H9 (cell line): ENCODE measurements at regions not wholly inside any gene's neighbourhood (a gene's known extent, or its start where the extent isn't known, plus 50 kb on each side); places are given as distances from the start of the nearest gene placed in this dataset.

Experiments
- DNase-seq: peaks from one replicate; pipeline ENCODE4 v3.0.0-alpha.2; 2017
- H2AFZ ChIP-seq: one replicate; pipeline ENCODE4 v1.6.1; 2013; ENCODE audit warnings: mild to moderate bottlenecking, low read length, control low read depth, moderate library complexity
- H2AK5ac ChIP-seq: 2 replicates; pipeline ENCODE4 v1.6.1; 2013; ENCODE audit warnings: low read length, control low read depth, mixed read lengths; ENCODE audit not compliant: insufficient read length
- H2BK120ac ChIP-seq: one replicate; pipeline ENCODE4 v1.6.1; 2013; ENCODE audit warnings: low read depth, mild to moderate bottlenecking, low read length, control low read depth, inconsistent platforms; ENCODE audit not compliant: poor library complexity, severe bottlenecking
- H2BK12ac ChIP-seq: 2 replicates; pipeline ENCODE4 v1.6.1; 2013; ENCODE audit warnings: low read length, control low read depth, mixed read lengths, low read depth; ENCODE audit not compliant: insufficient read length
- H2BK15ac ChIP-seq: 2 replicates; pipeline ENCODE4 v1.6.1; 2013; ENCODE audit warnings: low read depth, low read length, control low read depth
- H2BK20ac ChIP-seq: one replicate; pipeline ENCODE4 v1.6.1; 2013; ENCODE audit warnings: low read depth, mild to moderate bottlenecking, low read length, control low read depth, inconsistent platforms; ENCODE audit not compliant: poor library complexity, severe bottlenecking
- H2BK5ac ChIP-seq: 2 replicates; pipeline ENCODE4 v1.6.1; 2013; ENCODE audit warnings: low read length, control low read depth, mixed read lengths; ENCODE audit not compliant: insufficient read length
- H3K14ac ChIP-seq: 2 replicates; pipeline ENCODE4 v1.6.1; 2013; ENCODE audit warnings: low read length, control low read depth; ENCODE audit not compliant: insufficient read depth
- H3K18ac ChIP-seq: 2 replicates; pipeline ENCODE4 v1.6.1; 2013; ENCODE audit warnings: low read depth, mild to moderate bottlenecking, mixed read lengths, low read length, control low read depth; ENCODE audit not compliant: insufficient read length
- H3K23ac ChIP-seq: 2 replicates; pipeline ENCODE4 v1.6.1; 2013; ENCODE audit warnings: low read length, control low read depth, mixed read lengths, low read depth; ENCODE audit not compliant: insufficient read length
- H3K23me2 ChIP-seq: 2 replicates; pipeline ENCODE4 v1.6.1; 2013; ENCODE audit warnings: low read depth, mild to moderate bottlenecking, mixed read lengths, low read length, control low read depth; ENCODE audit not compliant: insufficient read length, poor library complexity, severe bottlenecking
- H3K27ac ChIP-seq: 2 replicates; pipeline ENCODE4 v1.5.1; 2013; ENCODE audit warnings: low read length, control low read depth, mixed read lengths, low read depth; ENCODE audit not compliant: insufficient read length
- H3K27me3 ChIP-seq: 2 replicates; pipeline ENCODE4 v1.6.1; 2013; ENCODE audit warnings: low read length, control low read depth, inconsistent platforms; ENCODE audit not compliant: insufficient read depth
- H3K4ac ChIP-seq: 2 replicates; pipeline ENCODE4 v1.6.1; 2013; ENCODE audit warnings: low read depth, mild to moderate bottlenecking, control low read depth, inconsistent platforms, low read length, moderate library complexity
- H3K4me1 ChIP-seq: 2 replicates; pipeline ENCODE4 v1.6.1; 2013; ENCODE audit warnings: low read length, control low read depth, inconsistent platforms; ENCODE audit not compliant: insufficient read depth
- H3K4me2 ChIP-seq: 2 replicates; pipeline ENCODE4 v1.6.1; 2013; ENCODE audit warnings: low read length, control low read depth, mixed read lengths; ENCODE audit not compliant: insufficient read length, insufficient read depth
- H3K56ac ChIP-seq: 2 replicates; pipeline ENCODE4 v1.6.1; 2013; ENCODE audit warnings: low read depth, mild to moderate bottlenecking, mixed read lengths, low read length, control low read depth; ENCODE audit not compliant: insufficient read length
- H3K79me1 ChIP-seq: 2 replicates; pipeline ENCODE4 v1.6.1; 2013; ENCODE audit warnings: low read depth, mild to moderate bottlenecking, moderate library complexity, low read length, control low read depth, inconsistent platforms; ENCODE audit not compliant: insufficient read depth, poor library complexity, severe bottlenecking
- H3K79me2 ChIP-seq: 2 replicates; pipeline ENCODE4 v1.6.1; 2013; ENCODE audit warnings: low read length, control low read depth, inconsistent platforms; ENCODE audit not compliant: insufficient read depth
- H3K9ac ChIP-seq: 2 replicates; pipeline ENCODE4 v1.6.1; 2013; ENCODE audit warnings: low read length, control low read depth, mixed read lengths; ENCODE audit not compliant: insufficient read length; ENCODE audit errors: extremely low read depth
- H3K9me3 ChIP-seq: one replicate; pipeline ENCODE4 v1.6.1; 2013; ENCODE audit warnings: low read depth, low read length, inconsistent platforms; ENCODE audit not compliant: control insufficient read depth
- H3T11ph ChIP-seq: one replicate; pipeline ENCODE4 v1.6.1; 2013; ENCODE audit warnings: mild to moderate bottlenecking, low read length, control low read depth, inconsistent platforms
- H4K20me1 ChIP-seq: one replicate; pipeline ENCODE4 v1.6.1; 2013; ENCODE audit not compliant: control insufficient read depth, insufficient read length, insufficient read depth
- H4K5ac ChIP-seq: 2 replicates; pipeline ENCODE4 v1.6.1; 2013; ENCODE audit warnings: low read depth, mild to moderate bottlenecking, mixed read lengths, low read length, control low read depth; ENCODE audit not compliant: insufficient read length
- H4K8ac ChIP-seq: replicated peaks from 2 replicates; pipeline ENCODE4 v1.6.1; 2013; ENCODE audit warnings: low read length, control low read depth, mixed read lengths, low read depth; ENCODE audit not compliant: insufficient read length
- H4K91ac ChIP-seq: 2 replicates; pipeline ENCODE4 v1.6.1; 2013; ENCODE audit warnings: low read depth, mild to moderate bottlenecking, moderate library complexity, mixed read lengths, low read length, control low read depth; ENCODE audit not compliant: insufficient read length
- H3K27ac Mint-ChIP-seq, 3 experiments: 2 replicates in 2 of 3; 3 replicates in 1 of 3; pipeline ENCODE4 v1.8.0; 2020 to 2021; ENCODE audit warnings: mixed read lengths in 3 of 3, mild to moderate bottlenecking in 1 of 3, moderate library complexity in 1 of 3
- H3K27me3 Mint-ChIP-seq: 2 replicates; pipeline ENCODE4 v1.8.0; 2021; ENCODE audit warnings: low read depth, mild to moderate bottlenecking, moderate library complexity, mixed read lengths
- H3K36me3 Mint-ChIP-seq, 3 experiments: 2 replicates in 2 of 3; 3 replicates in 1 of 3; pipeline ENCODE4 v1.8.0; 2020 to 2021; ENCODE audit warnings: low read depth in 3 of 3, mixed read lengths in 3 of 3; ENCODE audit not compliant: insufficient read depth in 1 of 3
- H3K4me1 Mint-ChIP-seq, 2 experiments: 2 replicates each; pipeline ENCODE4 v1.8.0; 2020; ENCODE audit warnings: mixed read lengths in 2 of 2
- H3K4me3 Mint-ChIP-seq, 2 experiments: 2 replicates in 1 of 2; 3 replicates in 1 of 2; pipeline ENCODE4 v1.8.0; 2020 to 2021; ENCODE audit warnings: mild to moderate bottlenecking in 2 of 2, mixed read lengths in 2 of 2, moderate library complexity in 1 of 2
- H3K9me3 Mint-ChIP-seq, 2 experiments: 2 replicates in 1 of 2; 3 replicates in 1 of 2; pipeline ENCODE4 v1.8.0; 2020; ENCODE audit warnings: mild to moderate bottlenecking in 2 of 2, mixed read lengths in 2 of 2, moderate library complexity in 1 of 2
- CTCF ChIP-seq: fragments of 200-600 bp; sonication (generic); conservative IDR thresholded peaks from 3 replicates; pipeline ENCODE4 v1.8.0; 2021; ENCODE audit warnings: antibody characterized with exemption, mild to moderate bottlenecking
- WGBS: extraction: QIAGEN DNeasy Blood & Tissue Kit; methylation state at CpG from one replicate; pipeline ENCODE4 v1.1.7; 2013; ENCODE audit warnings: missing lambda C conversion rate, low lambda C conversion rate, mixed read lengths; ENCODE audit not compliant: insufficient read length; ENCODE audit errors: extremely low coverage; 5-methylcytosine and 5-hydroxymethylcytosine counted together

- no peaks in the 10 kb centered on the region for H3K4me1 ChIP-seq
- H4K91ac ChIP-seq = no peak overlapping the region
- H3K23ac ChIP-seq = no peak overlapping the region
- H3K14ac ChIP-seq = no peak overlapping the region
- no peak overlapping the region for H3K27ac ChIP-seq
- WGBS = no CpG with 5 or more reads among the region's 1 CpG
- H3K79me2 ChIP-seq = no peaks in the 10 kb centered on the region
- no peak overlapping the region for H2AK5ac ChIP-seq
- Mint-ChIP-seq H3K36me3 (no peaks in the 10 kb centered on the region; a peak in 1 of 7 replicates), H3K4me3 (no peak overlapping the region), H3K4me1 (no peaks in the 10 kb centered on the region), H3K27ac (no peak overlapping the region), H3K27me3 (no peaks in the 10 kb centered on the region), H3K9me3 (no peaks in the 10 kb centered on the region)
- H3T11ph ChIP-seq = no peak overlapping the region
- no peak overlapping the region for H2AFZ ChIP-seq
- H2BK12ac ChIP-seq = no peak overlapping the region
- H4K20me1 ChIP-seq = no peaks in the 10 kb centered on the region
- H4K5ac ChIP-seq = no peak overlapping the region
- H4K8ac ChIP-seq = no peak overlapping the region
- no peak overlapping the region for H3K56ac ChIP-seq
- no peak for TF ChIP-seq CTCF
- no peak overlapping the region for H2BK120ac ChIP-seq
- H2BK5ac ChIP-seq = no peak overlapping the region
- no peaks in the 10 kb centered on the region for H3K23me2 ChIP-seq
- no peak overlapping the region for H2BK15ac ChIP-seq
- H3K18ac ChIP-seq = no peak overlapping the region
- no peak for DNase-seq
- no peaks in the 10 kb centered on the region for H3K27me3 ChIP-seq
- H3K4ac ChIP-seq = no peak overlapping the region
- H3K9ac ChIP-seq = no peak overlapping the region
- H3K4me2 ChIP-seq = no peak overlapping the region
- no peaks in the 10 kb centered on the region for H3K9me3 ChIP-seq
- H3K79me1 ChIP-seq = no peaks in the 10 kb centered on the region
- no peak overlapping the region for H2BK20ac ChIP-seq
These were observed 134.8 kb upstream of the PDE5A start for GRCh38 chr4:119763386-119763785.
